ENCODE measurements at regions not wholly inside any gene's neighbourhood (a gene's known extent, or its start where the extent isn't known, plus 50 kb on each side); places are given as distances from the start of the nearest gene placed in this dataset.
A peak's percentile ranks its signal among the peaks of the same experiment; 100 is the strongest.

DNA sequence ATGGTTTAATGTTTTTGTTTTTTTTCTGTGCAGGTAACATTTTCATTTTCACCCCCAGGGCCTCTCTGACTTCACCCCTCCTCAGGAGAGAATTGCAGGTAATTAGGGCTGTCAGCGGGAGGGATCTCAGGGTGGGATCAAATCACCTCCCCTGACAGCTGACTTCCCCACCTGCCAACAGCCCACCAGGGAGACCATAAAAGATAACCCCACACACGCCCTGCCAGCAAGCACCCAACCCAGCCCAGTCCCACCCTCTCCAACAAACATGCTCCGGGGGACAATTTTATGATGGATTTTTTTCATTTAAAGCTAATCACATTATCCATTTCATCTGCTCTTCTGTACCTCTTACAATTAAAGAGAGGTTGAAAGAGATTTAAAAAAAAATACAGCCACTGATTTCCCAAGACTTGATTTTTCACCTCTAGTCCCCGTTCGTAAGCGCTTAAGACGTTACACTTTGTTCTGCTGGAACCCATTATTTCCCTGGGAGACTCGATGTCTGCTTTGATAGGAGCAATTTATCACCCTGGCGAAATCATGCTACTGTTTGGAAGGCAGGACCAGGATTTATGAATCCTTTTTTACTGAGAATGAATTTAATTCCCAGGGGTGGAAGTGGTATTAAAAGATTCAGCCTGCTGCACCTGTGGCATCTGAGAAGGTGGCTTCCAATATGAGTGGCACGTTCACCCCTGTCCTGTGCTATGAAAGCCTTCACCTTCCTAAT lies 232.9 kb upstream of the ID2 start:
- TF ChIP-seq CTCF (IDR thresholded peaks at IDR 0.05; ENCODE audit: low read depth, low read length), result no peak
- no peak for DNase-seq (ENCODE audit: low read depth in 2 of 2)

DNA sequence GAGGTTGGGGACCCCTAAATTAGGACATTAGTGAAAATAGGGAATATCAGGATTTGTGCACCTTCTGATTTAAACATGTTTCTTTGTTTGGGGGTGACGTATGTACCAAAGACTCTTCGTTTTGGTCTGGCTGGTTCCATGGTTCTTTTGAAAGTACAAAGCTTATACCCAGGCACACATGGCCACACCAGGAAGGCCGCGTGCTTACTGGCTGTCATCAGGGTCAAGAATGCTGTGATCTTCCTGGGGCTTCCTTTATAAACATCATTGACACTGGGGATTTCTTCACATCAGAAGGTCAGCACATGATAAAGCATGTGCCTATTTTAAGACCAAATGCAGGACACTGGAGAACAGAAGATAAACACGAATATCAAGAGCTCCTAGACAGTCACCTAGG lies 230.6 kb upstream of the ID2 start:
- no peak for TF ChIP-seq CTCF (IDR thresholded peaks at IDR 0.05; ENCODE audit: low read depth, low read length)
- no peak overlapping the region for H3K4me3 ChIP-seq (replicated peaks in 1 of 2; ENCODE audit: low read depth in 2 of 2, low read length in 2 of 2)
- DNase-seq (ENCODE audit: low read depth in 2 of 2), result no peak

More for the DNA sequence above, 232.9 kb upstream of the ID2 start:
- H3K4me3 ChIP-seq (replicated peaks in 1 of 2; ENCODE audit: low read depth in 2 of 2, low read length in 2 of 2), result no peak overlapping the region

GRCh38 chr2:8452296-8452695 lies 229.6 kb upstream of the ID2 start:
- no peak overlapping the region for H3K4me3 ChIP-seq (replicated peaks in 1 of 2; ENCODE audit: low read depth in 2 of 2, low read length in 2 of 2)
- no peak for TF ChIP-seq CTCF (IDR thresholded peaks at IDR 0.05; ENCODE audit: low read depth, low read length)
- no peak for DNase-seq (ENCODE audit: low read depth in 2 of 2)

DNA sequence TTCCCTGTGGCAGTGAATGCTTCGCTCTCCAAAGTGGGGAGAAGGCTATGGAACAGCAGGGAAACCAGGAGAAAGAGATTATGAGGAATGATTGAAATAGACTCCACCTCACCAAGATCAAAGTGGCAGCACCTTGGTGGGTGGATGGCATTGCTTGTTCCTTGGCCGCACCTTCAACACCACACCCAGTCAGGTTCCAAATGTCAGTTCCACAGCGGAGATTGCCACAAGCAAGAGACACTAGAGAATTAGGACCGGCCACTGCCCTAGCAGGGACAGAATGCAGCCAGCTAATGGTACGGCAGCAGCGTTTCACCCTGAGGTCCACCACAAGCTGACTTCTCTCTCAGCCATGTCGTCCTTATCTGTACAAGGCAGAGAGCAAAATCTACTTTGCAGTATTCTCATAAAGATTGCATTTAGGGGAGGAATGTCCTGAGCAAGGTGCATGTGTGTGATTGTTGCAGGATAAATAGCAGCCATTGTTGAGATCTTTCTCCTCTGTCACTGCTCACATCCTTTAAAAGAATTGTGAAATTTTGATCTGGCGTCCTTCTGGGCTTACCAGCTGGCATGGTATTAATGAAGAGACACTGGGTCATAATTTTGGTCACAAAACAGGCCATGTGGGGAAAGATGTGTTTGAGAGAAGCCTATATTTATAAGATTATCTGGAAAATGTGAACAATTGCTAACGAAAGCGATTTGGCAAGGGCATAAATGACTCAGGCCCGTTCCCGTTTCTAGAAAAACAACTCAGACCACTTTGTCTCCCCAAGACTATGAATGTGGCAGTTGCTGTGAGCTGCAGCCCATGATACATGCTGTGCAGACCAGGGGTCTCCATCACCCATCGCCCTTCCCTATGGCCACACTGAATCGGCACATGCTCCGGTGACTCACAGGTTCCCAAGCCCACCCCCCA lies 228.6 kb upstream of the ID2 start:
- DNase-seq (ENCODE audit: low read depth in 2 of 2), result no peak
- H3K4me3 ChIP-seq (replicated peaks in 1 of 2; ENCODE audit: low read depth in 2 of 2, low read length in 2 of 2), result no peak overlapping the region
- TF ChIP-seq CTCF (IDR thresholded peaks at IDR 0.05; ENCODE audit: low read depth, low read length), result no peak

- DNase-seq (ENCODE audit: low read depth in 2 of 2), result peak in 1 of 2 donors; percentile 13
- H3K4me3 ChIP-seq (replicated peaks in 1 of 2; ENCODE audit: low read depth in 2 of 2, low read length in 2 of 2), result no peak overlapping the region
- no peak for TF ChIP-seq CTCF (IDR thresholded peaks at IDR 0.05; ENCODE audit: low read depth, low read length)
These were observed 228.0 kb upstream of the ID2 start for GRCh38 chr2:8453904-8454302.

- H3K4me3 ChIP-seq (replicated peaks in 1 of 2; ENCODE audit: low read depth in 2 of 2, low read length in 2 of 2), result no peak overlapping the region
- TF ChIP-seq CTCF (IDR thresholded peaks at IDR 0.05; ENCODE audit: low read depth, low read length), result no peak
- no peak for DNase-seq (ENCODE audit: low read depth in 2 of 2)
These were observed 227.1 kb upstream of the ID2 start for GRCh38 chr2:8454797-8455196.
